Osteocyte (in vitro differentiated cells): ENCODE measurements at regions not wholly inside any gene's neighbourhood (a gene's known extent, or its start where the extent isn't known, plus 50 kb on each side); places are given as distances from the start of the nearest gene placed in this dataset.
A peak's percentile ranks its signal among the peaks of the same experiment; 100 is the strongest.

Experiments used
- DNase-seq: peaks from one replicate; pipeline ENCODE4 v3.0.0; 2021; ENCODE audit warnings: mixed read lengths; ENCODE audit not compliant: unreplicated experiment; ENCODE audit errors: extremely low spot score
- H3K27ac Mint-ChIP-seq: one replicate; pipeline ENCODE4 v1.8.0; 2021; ENCODE audit warnings: mild to moderate bottlenecking, mixed read lengths; ENCODE audit not compliant: unreplicated experiment
- H3K27me3 Mint-ChIP-seq: one replicate; pipeline ENCODE4 v1.8.0; 2021; ENCODE audit warnings: mixed read lengths; ENCODE audit not compliant: unreplicated experiment
- H3K36me3 Mint-ChIP-seq: one replicate; pipeline ENCODE4 v1.8.0; 2021; ENCODE audit warnings: mixed read lengths; ENCODE audit not compliant: unreplicated experiment
- H3K4me1 Mint-ChIP-seq: one replicate; pipeline ENCODE4 v1.8.0; 2021; ENCODE audit warnings: mixed read lengths; ENCODE audit not compliant: unreplicated experiment
- H3K4me3 Mint-ChIP-seq: one replicate; pipeline ENCODE4 v1.8.0; 2021; ENCODE audit warnings: mild to moderate bottlenecking, moderate library complexity, mixed read lengths; ENCODE audit not compliant: unreplicated experiment
- H3K9me3 Mint-ChIP-seq: one replicate; pipeline ENCODE4 v1.8.0; 2021; ENCODE audit warnings: mixed read lengths; ENCODE audit not compliant: unreplicated experiment
- TF ChIP-seq, protein P1 (sequence below): fragments of 200-600 bp; sonication (generic); IDR thresholded peaks from 2 replicates; pipeline ENCODE4 v1.5.0; 2021; ENCODE audit warnings: antibody characterized with exemption, mild to moderate bottlenecking, moderate library complexity

DNA sequence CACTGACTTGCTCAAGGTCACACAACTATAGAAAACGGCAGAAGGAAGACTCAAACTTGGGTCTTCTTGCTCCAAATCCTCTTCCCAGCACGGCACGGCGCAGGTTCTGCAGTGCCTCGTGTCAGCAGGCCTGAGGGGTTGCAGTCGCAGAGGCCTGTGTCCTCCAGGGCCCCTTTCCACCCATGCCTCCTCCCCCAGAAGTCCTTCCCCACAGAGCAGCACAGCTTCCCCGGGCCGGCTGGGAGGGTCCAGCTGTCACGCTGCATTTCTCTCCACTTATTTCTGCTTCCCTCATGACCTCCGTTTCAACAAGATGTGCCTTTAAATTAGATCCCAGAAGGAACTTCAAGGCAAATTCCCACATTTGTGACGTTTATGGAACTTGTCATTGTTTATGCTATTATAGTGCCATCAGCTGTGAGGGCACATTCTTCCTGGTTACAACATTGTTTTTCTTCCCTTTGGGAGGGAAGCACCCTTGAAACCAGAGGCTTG is 148.4 kb downstream of the C5orf15 start:
- DNase-seq: peak; percentile 71
- Mint-ChIP-seq H3K27me3 (peaks cover 9% of the 10 kb centered on the region), H3K36me3 (no peaks in the 10 kb centered on the region)

DNA sequence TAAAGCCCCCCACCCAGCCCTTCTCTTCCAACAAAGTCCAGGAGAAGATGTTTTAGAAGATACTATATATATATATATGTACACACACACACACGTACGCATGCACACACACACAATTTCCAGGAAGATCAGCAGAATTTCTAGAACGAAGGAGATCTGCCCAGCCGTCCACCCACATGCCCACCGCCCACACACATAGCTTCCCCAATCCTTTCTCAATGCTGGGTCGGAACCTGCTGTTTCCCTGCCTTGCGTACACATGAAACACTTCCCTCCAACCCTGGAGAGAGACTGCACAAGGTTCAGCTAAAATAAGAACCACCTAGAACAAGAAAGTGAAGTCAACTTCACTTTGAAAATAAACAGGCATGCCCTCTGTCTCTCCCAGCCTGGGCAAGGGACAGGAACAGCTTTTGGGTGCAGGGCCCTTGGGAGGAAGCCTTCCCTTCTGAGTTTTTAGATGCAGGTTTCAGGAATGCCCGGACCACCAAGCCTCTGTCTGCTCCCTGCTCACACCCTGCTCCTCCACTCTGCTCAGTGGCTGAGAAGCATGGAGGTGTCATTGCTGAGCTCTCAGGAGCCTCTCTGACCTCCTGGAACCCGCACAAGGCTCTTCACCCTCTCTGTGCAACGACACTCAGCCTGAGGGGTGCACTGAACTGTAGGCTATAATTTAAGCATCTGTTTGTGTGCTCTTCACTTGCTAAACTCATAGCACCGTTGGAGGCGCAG is 149.4 kb downstream of the C5orf15 start:
- no peaks in the 10 kb centered on the region for H3K9me3 Mint-ChIP-seq
- TF ChIP-seq, protein P1, sequence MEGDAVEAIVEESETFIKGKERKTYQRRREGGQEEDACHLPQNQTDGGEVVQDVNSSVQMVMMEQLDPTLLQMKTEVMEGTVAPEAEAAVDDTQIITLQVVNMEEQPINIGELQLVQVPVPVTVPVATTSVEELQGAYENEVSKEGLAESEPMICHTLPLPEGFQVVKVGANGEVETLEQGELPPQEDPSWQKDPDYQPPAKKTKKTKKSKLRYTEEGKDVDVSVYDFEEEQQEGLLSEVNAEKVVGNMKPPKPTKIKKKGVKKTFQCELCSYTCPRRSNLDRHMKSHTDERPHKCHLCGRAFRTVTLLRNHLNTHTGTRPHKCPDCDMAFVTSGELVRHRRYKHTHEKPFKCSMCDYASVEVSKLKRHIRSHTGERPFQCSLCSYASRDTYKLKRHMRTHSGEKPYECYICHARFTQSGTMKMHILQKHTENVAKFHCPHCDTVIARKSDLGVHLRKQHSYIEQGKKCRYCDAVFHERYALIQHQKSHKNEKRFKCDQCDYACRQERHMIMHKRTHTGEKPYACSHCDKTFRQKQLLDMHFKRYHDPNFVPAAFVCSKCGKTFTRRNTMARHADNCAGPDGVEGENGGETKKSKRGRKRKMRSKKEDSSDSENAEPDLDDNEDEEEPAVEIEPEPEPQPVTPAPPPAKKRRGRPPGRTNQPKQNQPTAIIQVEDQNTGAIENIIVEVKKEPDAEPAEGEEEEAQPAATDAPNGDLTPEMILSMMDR: no peak
- H3K27me3 Mint-ChIP-seq: peaks cover 14% of the 10 kb centered on the region
- DNase-seq: peak; percentile 57
- H3K27ac Mint-ChIP-seq: no peak overlapping the region
- peaks cover 28% of the 10 kb centered on the region for H3K4me1 Mint-ChIP-seq
- no peak overlapping the region for H3K4me3 Mint-ChIP-seq
- H3K36me3 Mint-ChIP-seq: no peaks in the 10 kb centered on the region

More for the DNA sequence above, 148.4 kb downstream of the C5orf15 start:
- H3K4me1 Mint-ChIP-seq: peaks cover 25% of the 10 kb centered on the region
- peak overlapping the region; percentile 31 for H3K4me3 Mint-ChIP-seq
- H3K27ac Mint-ChIP-seq: peak overlapping the region; percentile 50
- TF ChIP-seq, protein P1: no peak
- H3K9me3 Mint-ChIP-seq: no peaks in the 10 kb centered on the region

DNA sequence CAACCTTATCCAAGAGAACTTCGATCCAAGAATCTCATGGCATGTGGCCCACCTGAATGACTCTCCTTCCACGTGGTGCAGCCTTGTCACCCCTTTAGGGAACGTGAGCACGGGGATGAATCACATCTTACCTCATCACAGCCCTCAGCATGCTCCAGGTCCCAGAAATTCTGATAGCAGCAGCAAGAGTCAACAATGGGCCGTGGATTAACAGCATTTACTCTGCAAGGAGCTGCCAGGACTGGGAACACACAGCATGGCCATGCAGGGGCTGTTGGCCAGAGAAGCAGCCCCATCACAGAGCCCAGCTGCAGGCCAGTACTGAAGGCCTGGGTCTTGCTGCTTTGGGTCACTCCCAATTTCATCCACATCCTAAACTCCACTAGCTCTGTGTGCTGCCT is 150.4 kb downstream of the C5orf15 start:
- no peak overlapping the region for H3K27ac Mint-ChIP-seq
- H3K4me1 Mint-ChIP-seq: peaks cover 29% of the 10 kb centered on the region
- no peak for DNase-seq
- TF ChIP-seq, protein P1: no peak
- H3K36me3 Mint-ChIP-seq: no peaks in the 10 kb centered on the region
- peaks cover 20% of the 10 kb centered on the region for H3K27me3 Mint-ChIP-seq
- H3K9me3 Mint-ChIP-seq: no peaks in the 10 kb centered on the region
- H3K4me3 Mint-ChIP-seq: no peak overlapping the region

DNA sequence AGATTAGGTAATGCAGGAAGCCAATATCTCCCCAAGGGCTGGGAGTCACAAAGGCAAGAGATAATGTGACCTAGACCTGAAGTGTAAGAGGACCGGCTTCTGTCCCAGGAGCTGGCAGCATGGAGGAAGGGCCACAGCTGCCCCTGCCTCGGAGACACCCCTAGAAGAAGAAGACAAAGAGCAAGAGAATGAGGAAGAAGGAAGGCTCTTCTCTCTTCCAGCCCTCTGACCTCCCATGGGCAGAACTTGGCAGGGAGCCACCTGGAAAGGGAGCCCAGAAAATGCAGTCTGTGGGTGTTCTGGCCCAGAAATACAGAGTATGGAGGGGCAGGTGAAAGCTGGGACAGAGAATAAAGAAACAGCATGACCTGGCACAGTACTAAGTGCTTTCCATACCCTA is 151.0 kb downstream of the C5orf15 start:
- no peak for DNase-seq
- peaks cover 29% of the 10 kb centered on the region for H3K4me1 Mint-ChIP-seq
- no peaks in the 10 kb centered on the region for H3K36me3 Mint-ChIP-seq
- H3K9me3 Mint-ChIP-seq: no peaks in the 10 kb centered on the region
- TF ChIP-seq, protein P1: no peak
- H3K4me3 Mint-ChIP-seq: no peak overlapping the region
- H3K27me3 Mint-ChIP-seq: peaks cover 20% of the 10 kb centered on the region
- H3K27ac Mint-ChIP-seq: no peak overlapping the region

DNA sequence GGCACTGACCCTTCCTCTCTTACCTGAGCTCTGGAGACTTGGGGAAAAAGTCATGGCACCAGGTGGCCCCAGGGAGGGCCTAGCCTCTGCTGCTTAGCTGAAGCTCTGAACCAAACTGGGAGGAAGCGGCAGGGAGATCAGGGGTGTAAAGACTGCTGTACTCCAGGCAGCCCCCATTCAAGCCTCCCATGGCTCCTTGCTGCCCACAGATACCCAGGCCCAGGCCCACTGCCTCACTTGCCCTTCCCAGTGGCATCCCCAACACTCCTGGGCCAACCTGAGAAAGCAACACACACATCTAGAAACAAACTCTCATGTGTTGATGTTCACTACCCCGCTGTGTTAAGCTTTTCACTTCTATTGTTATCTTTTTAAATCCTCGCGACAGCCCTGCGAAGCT is 151.6 kb downstream of the C5orf15 start:
- no peak for DNase-seq
- H3K4me1 Mint-ChIP-seq: peaks cover 29% of the 10 kb centered on the region
- peaks cover 27% of the 10 kb centered on the region for H3K27me3 Mint-ChIP-seq
- no peak overlapping the region for H3K4me3 Mint-ChIP-seq
- no peaks in the 10 kb centered on the region for H3K9me3 Mint-ChIP-seq
- H3K36me3 Mint-ChIP-seq: no peaks in the 10 kb centered on the region
- TF ChIP-seq, protein P1: no peak
- H3K27ac Mint-ChIP-seq: no peak overlapping the region
